Right ventricle myocardium inferior (tissue), 1 donor: ENCODE measurements at regions not wholly inside any gene's neighbourhood (a gene's known extent, or its start where the extent isn't known, plus 50 kb on each side); places are given as distances from the start of the nearest gene placed in this dataset.
"Not testable (repeated sequence)": the region's sequence is repeated elsewhere in the genome, so short reads cannot be mapped to it uniquely, and the experiment has no call there.

ENCODE experiments used
- ATAC-seq: fragments of 200-7000 bp; cut with Tn5 transposase; one replicate; pipeline ENCODE4 v1.9.1; 2020; ENCODE audit warnings: mild to moderate bottlenecking, moderate library complexity
- DNase-seq: peaks from one replicate; pipeline ENCODE4 v3.0.0; 2021; ENCODE audit errors: missing footprints
- intact Hi-C: fragments of 100-400 bp; cut with DNase I; formaldehyde crosslinking; loops from one replicate; pipeline ENCODE4 v1.11.0; 2022
- donor health status: DM: no; HTN: yes; CAD: no; lungs with severe emphysema.

- no peak for ATAC-seq
- DNase-seq, result no peak
These were observed 92.1 kb upstream of the HS6ST1 start for GRCh38 chr2:128410758-128411215.

DNA sequence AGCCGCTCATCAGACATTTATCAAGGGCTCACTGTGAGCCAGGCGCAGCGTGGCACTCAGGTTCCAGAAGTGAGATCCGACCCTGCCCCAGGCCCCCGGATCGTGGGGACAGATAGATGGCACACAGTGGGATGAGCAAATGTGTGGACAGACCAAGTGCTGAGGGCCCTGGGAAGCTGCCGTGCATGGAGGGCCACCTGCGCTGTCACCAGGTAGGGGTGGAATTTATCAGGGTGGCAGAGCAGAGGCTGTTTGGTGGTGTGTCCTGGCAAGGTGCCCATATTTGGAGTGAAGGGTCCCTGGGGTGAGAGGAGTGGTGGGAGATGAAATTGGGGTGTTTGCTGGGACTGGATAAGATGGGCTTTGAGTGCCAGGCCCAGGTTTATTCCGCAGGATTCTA lies 92.8 kb upstream of the HS6ST1 start:
- intact Hi-C loops, result no loop called here
- ATAC-seq (no peak), DNase-seq (no peak)

More at GRCh38 chr2:128410758-128411215, 92.1 kb upstream of the HS6ST1 start:
- intact Hi-C loops, result no loop called here

GRCh38 chr2:128412181-128412871 lies 93.7 kb upstream of the HS6ST1 start:
- DNase-seq, result no peak
- intact Hi-C loops, result no loop called here
- ATAC-seq, result no peak

DNA sequence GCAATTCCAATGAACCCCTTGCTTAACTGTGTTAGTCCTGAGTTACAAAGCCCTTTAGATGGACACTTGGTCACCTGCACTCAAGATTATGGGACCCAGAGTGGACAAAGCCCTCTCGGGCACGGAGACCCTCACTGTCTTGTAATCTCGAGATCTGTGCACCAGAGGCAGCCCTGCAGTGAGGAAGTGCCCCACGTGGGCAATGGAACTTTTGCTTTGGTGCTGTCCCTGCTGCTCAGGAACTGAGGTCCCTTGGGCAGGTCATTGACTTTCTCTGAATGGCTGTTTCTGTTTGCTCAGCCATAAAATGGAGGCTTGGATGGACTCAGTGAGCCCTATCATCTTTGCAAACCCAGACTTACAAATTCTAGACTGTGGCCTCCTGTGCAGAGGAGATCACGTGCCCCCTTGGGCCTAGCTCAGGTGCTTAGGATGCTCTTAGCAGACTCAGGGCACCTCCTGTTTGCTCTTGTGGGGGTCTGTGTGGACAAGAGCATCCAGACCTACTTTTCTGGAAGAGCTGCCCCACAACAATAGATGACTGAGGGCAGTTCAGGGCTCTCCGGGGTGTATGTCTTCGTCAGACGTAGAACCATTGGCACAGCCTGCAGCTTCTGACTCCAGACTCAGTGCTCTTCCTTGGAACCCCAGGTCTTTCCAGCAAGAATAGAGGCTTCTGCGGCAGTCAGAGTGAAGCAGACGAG lies 94.5 kb upstream of the HS6ST1 start:
- no peak for DNase-seq
- intact Hi-C loops, result no loop called here

GRCh38 chr2:128413718-128414341 lies 95.2 kb upstream of the HS6ST1 start:
- DNase-seq, result no peak
- ATAC-seq, result no peak
- intact Hi-C loops, result no loop called here

More for the DNA sequence above, 94.5 kb upstream of the HS6ST1 start:
- ATAC-seq, result no peak

GRCh38 chr2:128414351-128414750 lies 95.7 kb upstream of the HS6ST1 start:
- no peak for ATAC-seq
- intact Hi-C loops, result no loop called here
- DNase-seq, result no peak

- no peak for ATAC-seq
These were observed 96.5 kb upstream of the HS6ST1 start for GRCh38 chr2:128414946-128415778.

DNA sequence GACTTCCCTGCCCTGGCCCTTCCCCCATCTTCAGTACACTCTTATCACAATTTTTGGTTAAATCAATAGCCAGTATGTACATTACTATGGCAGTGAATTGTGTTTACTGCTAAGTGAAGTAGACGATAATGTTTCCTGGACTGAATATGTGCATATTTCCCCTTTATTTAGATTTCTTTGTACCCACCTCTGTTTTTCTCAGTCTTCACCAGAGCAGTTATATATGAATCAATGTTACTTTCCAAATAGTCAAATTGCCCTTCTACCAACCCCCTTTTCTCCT lies 97.1 kb upstream of the HS6ST1 start:
- ATAC-seq, result no peak
- intact Hi-C loops, result no loop called here

More at GRCh38 chr2:128414946-128415778, 96.5 kb upstream of the HS6ST1 start:
- intact Hi-C loops, result no loop called here
- DNase-seq, result no peak

DNA sequence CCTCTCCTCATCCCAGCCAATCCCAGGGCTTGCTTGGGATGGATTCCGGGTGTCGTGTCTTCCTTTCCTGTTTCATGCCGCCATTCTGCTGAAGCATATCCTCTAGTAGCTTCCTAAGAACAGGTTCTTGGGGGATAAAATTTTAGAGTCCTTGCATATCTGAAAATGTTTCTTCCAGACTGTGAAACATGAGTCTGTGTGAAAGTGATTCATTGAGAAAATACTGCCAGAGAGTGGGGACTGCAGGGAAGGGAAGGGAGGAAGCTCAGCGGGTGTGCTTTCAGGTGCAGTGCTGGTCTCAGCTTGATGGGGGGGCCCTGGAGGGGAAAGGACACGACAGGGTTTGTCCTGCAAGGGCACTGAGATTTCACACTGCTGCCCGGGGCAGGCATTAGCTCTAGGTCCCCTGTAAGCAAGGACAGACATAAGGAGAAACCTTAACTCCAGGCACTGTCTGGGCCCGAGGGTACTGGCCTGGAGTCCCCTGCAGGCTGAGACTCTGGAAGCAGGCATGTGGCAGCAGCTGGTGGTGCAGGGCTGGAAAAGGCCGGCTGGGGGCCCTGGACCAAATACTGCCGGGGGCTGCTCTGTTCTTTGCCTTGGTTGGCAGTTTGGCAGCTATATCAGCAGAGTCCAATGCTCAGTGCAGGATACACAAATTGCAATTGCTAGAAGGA lies 97.6 kb upstream of the HS6ST1 start:
- intact Hi-C loops, result no loop called here
- ATAC-seq, result no peak
- no peak for DNase-seq

More for the DNA sequence above, 97.1 kb upstream of the HS6ST1 start:
- no peak for DNase-seq

- ATAC-seq (no peak), DNase-seq (no peak)
- intact Hi-C loops, result no loop called here
These were observed 98.1 kb upstream of the HS6ST1 start for GRCh38 chr2:128416806-128417205.

GRCh38 chr2:128417264-128417663 lies 98.6 kb upstream of the HS6ST1 start:
- DNase-seq, ATAC-seq, intact Hi-C loops: not testable (repeated sequence)

- DNase-seq (no peak), ATAC-seq (no peak)
- intact Hi-C loops, result no loop called here
These were observed 101.5 kb upstream of the HS6ST1 start for GRCh38 chr2:128420131-128420530.

DNA sequence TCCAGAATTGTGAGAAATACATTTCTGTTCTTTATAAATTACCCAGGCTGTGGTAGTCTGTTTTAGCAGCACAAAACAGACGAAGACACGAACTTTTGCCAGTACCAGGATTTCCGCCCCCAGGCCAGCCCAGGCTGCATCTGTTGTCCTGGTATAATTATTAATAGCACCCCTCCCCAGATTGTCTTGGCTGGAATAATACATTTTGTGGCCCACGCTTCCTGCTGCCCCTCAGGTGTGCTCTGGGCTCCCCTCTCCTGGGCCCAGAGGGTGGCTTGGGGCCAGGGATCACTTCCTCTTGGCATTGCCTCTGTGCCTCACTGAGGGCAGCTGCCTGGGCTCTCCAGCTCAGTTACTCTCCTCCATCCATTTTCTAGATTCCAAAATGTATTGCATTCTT lies 102.1 kb upstream of the HS6ST1 start:
- intact Hi-C loops, result no loop called here
- ATAC-seq (no peak), DNase-seq (peak; percentile 51)

- intact Hi-C loops, result no loop called here
- no peak for DNase-seq
These were observed 102.6 kb upstream of the HS6ST1 start for GRCh38 chr2:128421286-128421685.

GRCh38 chr2:128421861-128422311 lies 103.2 kb upstream of the HS6ST1 start:
- peak; percentile 27 for DNase-seq
- intact Hi-C loops, result no loop called here
- no peak for ATAC-seq

More at GRCh38 chr2:128421286-128421685, 102.6 kb upstream of the HS6ST1 start:
- no peak for ATAC-seq

DNA sequence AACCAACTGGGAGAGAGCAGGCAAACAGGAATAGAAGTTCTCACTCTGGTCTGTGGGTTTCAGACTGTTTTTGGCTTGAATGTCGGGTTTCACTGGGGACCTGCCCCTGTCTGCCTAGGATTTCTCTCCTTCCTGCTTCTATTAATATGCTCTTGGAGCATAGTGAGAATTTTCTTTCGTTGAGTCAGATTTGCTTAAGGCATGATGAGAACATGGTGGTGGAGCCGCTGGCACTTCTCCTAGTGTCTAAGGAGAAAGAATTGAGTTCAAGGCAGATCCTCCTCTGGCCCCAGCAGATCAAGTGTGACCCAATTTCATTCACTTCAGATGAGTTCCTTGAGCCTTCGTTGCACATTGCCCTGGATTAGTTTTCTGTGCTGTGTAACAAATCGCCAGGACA lies 103.9 kb upstream of the HS6ST1 start:
- no peak for ATAC-seq

DNA sequence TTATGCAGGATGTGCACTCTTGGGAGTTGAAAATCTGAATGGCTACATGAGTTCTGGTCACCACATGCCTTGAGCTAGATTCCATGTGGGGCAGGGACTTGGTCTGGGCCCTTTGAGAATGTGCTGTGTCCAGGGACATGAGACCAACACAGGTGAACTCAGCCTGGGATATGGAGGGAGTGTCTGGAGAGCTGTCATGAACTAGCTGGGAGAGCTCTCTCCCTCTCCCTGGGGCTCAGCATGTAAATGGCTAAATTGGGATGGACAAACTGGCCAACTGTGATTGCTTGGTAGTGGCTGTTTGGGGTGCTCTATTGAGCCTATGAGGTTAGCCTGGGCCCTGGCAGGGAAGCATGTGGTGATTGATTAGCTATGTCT lies 105.1 kb upstream of the HS6ST1 start:
- ATAC-seq (no peak), DNase-seq (no peak)
- intact Hi-C loops, result no loop called here

More for the DNA sequence above, 103.9 kb upstream of the HS6ST1 start:
- intact Hi-C loops, result no loop called here
- no peak for DNase-seq

DNA sequence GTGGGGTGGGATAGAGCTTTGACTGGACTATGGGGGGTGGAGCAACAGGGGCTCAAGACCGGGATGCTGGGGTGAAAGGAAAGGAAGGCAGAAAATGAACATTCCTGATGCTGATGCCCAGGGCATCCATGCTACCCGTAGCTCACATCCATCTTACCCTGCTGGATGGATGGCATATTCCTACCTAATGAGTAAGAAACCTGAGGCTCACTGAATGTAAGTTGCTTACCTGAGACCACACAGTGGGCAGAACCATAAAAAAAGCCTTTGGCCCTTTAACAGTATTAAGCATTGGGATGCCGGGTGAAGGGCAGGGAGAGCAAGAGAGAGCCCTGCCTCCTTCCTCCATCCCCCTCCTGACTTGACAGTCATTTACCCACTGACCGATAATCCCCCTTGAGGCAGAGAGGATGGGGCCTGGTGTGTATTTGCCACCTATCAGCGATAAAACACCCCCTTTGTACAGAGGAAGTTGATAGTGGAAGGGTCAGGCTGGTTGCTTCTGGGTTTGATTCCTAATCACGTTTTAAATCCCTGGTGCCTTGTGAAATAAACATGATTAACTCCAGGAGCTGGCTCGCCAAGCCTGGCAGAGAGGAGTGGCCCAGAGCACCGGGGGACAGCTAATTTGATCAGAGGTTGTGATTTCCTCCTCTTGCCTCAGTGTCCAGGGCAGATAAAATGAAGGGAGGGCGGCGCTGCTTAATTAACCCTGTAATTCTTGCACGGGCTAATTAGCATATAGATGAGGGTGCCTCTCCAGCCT lies 105.9 kb upstream of the HS6ST1 start:
- ATAC-seq, result no peak
- intact Hi-C loops, result no loop called here
- peak; percentile 11 for DNase-seq
